ENCODE measurements at regions not wholly inside any gene's neighbourhood (a gene's known extent, or its start where the extent isn't known, plus 50 kb on each side); places are given as distances from the start of the nearest gene placed in this dataset.

DNA sequence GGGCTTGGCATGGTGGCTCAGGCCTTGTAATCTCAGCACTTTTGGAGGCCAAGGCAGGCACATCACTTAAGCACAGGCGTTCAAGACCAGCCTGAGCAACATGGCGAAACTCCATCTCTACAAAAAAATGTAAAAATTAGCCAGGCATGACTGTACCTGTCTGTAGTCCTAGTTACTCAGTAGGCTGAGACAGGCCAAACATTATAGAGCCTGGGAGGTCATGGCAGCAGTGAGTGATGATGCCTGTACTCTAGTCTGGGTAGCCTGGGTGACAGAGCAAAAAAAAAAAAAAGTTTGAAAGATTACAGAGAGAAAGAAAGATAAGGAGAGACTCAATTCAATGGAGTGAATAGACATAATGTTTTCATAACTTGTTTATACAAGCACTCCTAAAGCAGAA is 556.5 kb upstream of the BRINP3 start:
- H3K4me3 ChIP-seq = no peak overlapping the region
- WGBS, 5 donors = 70 to 93% (median 75%) methylated on average over 2 of the region's 2 CpGs
- H3K4me1 ChIP-seq = no peaks in the 10 kb centered on the region
- no peak overlapping the region for H3K27ac ChIP-seq
- no peaks in the 10 kb centered on the region for H3K27me3 ChIP-seq (replicated peaks in 1 of 7)
- peaks cover 0 to 31% (median 11%) of the 10 kb centered on the region in 8 donors for H3K9me3 ChIP-seq
- no peak for DNase-seq
- no peaks in the 10 kb centered on the region for H3K36me3 ChIP-seq
- no peak for TF ChIP-seq POLR2A (IDR thresholded peaks at IDR 0.05)
- no peak for TF ChIP-seq POLR2AphosphoS5 (IDR thresholded peaks at IDR 0.05)
- TF ChIP-seq, protein P1, sequence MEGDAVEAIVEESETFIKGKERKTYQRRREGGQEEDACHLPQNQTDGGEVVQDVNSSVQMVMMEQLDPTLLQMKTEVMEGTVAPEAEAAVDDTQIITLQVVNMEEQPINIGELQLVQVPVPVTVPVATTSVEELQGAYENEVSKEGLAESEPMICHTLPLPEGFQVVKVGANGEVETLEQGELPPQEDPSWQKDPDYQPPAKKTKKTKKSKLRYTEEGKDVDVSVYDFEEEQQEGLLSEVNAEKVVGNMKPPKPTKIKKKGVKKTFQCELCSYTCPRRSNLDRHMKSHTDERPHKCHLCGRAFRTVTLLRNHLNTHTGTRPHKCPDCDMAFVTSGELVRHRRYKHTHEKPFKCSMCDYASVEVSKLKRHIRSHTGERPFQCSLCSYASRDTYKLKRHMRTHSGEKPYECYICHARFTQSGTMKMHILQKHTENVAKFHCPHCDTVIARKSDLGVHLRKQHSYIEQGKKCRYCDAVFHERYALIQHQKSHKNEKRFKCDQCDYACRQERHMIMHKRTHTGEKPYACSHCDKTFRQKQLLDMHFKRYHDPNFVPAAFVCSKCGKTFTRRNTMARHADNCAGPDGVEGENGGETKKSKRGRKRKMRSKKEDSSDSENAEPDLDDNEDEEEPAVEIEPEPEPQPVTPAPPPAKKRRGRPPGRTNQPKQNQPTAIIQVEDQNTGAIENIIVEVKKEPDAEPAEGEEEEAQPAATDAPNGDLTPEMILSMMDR (IDR thresholded peaks at IDR 0.05 in 8 of 11, conservative IDR thresholded peaks at IDR 0.05 in 3 of 11) = no peak
- intact Hi-C loops (cut with DNase I; ENCODE audit: low total_unique reads) = no loop called here

DNA sequence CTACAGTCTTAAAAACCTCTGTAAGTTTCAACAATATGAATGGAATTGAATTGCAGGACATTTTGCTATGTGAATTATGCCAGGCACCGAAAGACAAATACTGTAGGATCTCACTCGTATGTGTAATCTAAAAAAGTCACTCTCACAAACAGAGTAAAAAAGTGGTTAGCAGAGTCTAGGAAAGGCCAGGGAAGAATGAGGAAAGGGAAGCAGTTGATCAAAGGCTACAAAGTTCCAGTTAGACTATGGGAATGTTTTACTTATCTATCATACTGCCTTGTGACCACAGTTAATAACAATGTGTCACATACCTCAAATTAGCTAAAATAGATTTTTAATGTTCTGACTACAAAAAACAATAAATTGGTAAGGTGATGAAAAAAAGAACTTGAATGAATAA is 565.4 kb upstream of the BRINP3 start:
- TF ChIP-seq POLR2AphosphoS5 (IDR thresholded peaks at IDR 0.05) = no peak
- TF ChIP-seq POLR2A (IDR thresholded peaks at IDR 0.05) = no peak
- TF ChIP-seq, protein P1 (IDR thresholded peaks at IDR 0.05 in 8 of 11, conservative IDR thresholded peaks at IDR 0.05 in 3 of 11) = no peak
- peaks cover 0 to 9% (median 2%) of the 10 kb centered on the region in 8 donors for H3K9me3 ChIP-seq
- 75 to 91% (median 85%) methylated on average over 2 of the region's 2 CpGs for WGBS, 5 donors

DNA sequence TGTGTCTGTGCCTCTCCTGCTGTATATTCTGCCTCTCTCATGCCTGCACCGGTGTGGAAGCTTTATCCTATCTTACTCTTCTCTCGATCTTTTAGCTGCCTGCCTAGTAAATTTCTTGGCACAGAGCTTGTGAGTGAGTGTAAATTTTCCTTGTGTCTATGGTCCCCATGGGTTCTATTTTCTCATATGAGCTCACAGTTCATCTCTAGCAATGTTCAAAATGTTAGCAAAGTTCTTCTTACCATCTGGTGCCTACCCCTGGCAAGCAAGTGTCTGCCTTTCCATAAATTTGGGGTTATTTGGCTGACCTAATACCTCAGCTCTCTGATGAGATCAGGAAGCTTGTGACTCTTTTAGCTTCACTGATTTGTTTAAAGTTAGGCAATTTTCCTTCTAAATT is 572.1 kb upstream of the BRINP3 start:
- intact Hi-C loops (cut with DNase I; ENCODE audit: low total_unique reads) = no loop called here
- WGBS, 5 donors = 69 to 80% (median 76%) methylated on average over 2 of the region's 2 CpGs

More for the DNA sequence above, 565.4 kb upstream of the BRINP3 start:
- H3K27ac ChIP-seq = no peak overlapping the region
- DNase-seq = no peak
- H3K27me3 ChIP-seq (replicated peaks in 1 of 7) = no peaks in the 10 kb centered on the region
- no peaks in the 10 kb centered on the region for H3K36me3 ChIP-seq
- H3K4me3 ChIP-seq = no peak overlapping the region
- H3K4me1 ChIP-seq = no peaks in the 10 kb centered on the region
- intact Hi-C loops (cut with DNase I; ENCODE audit: low total_unique reads) = no loop called here

DNA sequence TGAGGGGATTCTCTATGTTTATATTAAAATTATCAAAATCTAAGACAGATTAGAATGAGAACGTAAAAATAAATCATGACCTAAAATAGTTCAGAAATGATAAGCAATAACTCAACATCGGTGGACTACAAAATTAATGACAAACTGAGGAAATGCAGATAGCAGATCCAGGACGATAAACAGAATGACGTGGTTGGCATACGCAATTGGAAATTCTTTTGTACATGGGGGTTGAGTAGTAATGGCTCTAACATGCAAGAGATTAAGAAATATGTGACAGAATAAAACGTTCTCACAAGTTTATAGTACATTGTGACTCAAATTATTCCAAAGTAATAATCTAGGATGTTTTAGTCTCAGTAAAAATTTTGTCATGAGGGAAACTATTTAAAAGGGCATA is 575.2 kb upstream of the BRINP3 start:
- 75 to 85% (median 83%) methylated on average over 6 of the region's 6 CpGs for WGBS, 5 donors
- no peak overlapping the region for H3K4me3 ChIP-seq
- peaks cover 0 to 5% (median 0%) of the 10 kb centered on the region in 8 donors for H3K9me3 ChIP-seq
- H3K4me1 ChIP-seq = no peaks in the 10 kb centered on the region
- intact Hi-C loops (cut with DNase I; ENCODE audit: low total_unique reads) = no loop called here
- TF ChIP-seq POLR2AphosphoS5 (IDR thresholded peaks at IDR 0.05) (no peak), POLR2A (IDR thresholded peaks at IDR 0.05) (no peak)
- TF ChIP-seq, protein P1 (IDR thresholded peaks at IDR 0.05 in 8 of 11, conservative IDR thresholded peaks at IDR 0.05 in 3 of 11) = no peak
- DNase-seq = no peak
- H3K36me3 ChIP-seq = no peaks in the 10 kb centered on the region
- no peak overlapping the region for H3K27ac ChIP-seq
- no peaks in the 10 kb centered on the region for H3K27me3 ChIP-seq (replicated peaks in 1 of 7)

More for the DNA sequence above, 572.1 kb upstream of the BRINP3 start:
- Histone ChIP-seq H3K4me3 (no peak overlapping the region), H3K27me3 (replicated peaks in 1 of 7) (no peaks in the 10 kb centered on the region), H3K27ac (no peak overlapping the region), H3K4me1 (no peaks in the 10 kb centered on the region), H3K36me3 (no peaks in the 10 kb centered on the region), H3K9me3 (peaks cover 0 to 6% (median 0%) of the 10 kb centered on the region in 8 donors)
- no peak for DNase-seq
- TF ChIP-seq, protein P1 (IDR thresholded peaks at IDR 0.05 in 8 of 11, conservative IDR thresholded peaks at IDR 0.05 in 3 of 11) = no peak
- no peak for TF ChIP-seq POLR2A (IDR thresholded peaks at IDR 0.05)
